H1 (cell line): ENCODE measurements at regions not wholly inside any gene's neighbourhood (a gene's known extent, or its start where the extent isn't known, plus 50 kb on each side); places are given as distances from the start of the nearest gene placed in this dataset.

Experiments
- CTCF ChIA-PET: fragments of 300-600 bp; sonication (Branson Sonifier 250); formaldehyde crosslinking; loops from one replicate; lab custom pipeline; 2021; ENCODE audit not compliant: partially characterized antibody; lab: Charles Lee
- POLR2A ChIA-PET: fragments of 300-600 bp; sonication (Branson Sonifier 250); formaldehyde crosslinking; loops from one replicate; lab custom pipeline; 2021; ENCODE audit warnings: inconsistent platforms; ENCODE audit not compliant: partially characterized antibody; lab: Charles Lee
- DNase-seq, 2 experiments: peaks; one replicate each; pipeline versions ENCODE4 v3.0.0 to v3.0.0-alpha.2; 2010 to 2022; ENCODE audit warnings: low spot score in 2 of 2, low read depth in 1 of 2, mixed read lengths in 1 of 2
- FAIRE-seq: peaks from 2 replicates; lab custom pipeline; 2011; peaks lifted over from hg19 to GRCh38; lab: Jason Lieb, UNC
- H2AFZ ChIP-seq: 2 replicates; pipeline ENCODE4 v1.8.1; 2012; ENCODE audit warnings: low read length, inconsistent platforms
- H2AK5ac ChIP-seq: 2 replicates; pipeline ENCODE4 v1.6.1; 2013; ENCODE audit warnings: low read depth, low read length
- H2BK120ac ChIP-seq: replicated peaks from 2 replicates; pipeline ENCODE3; 2013; ENCODE audit warnings: low read depth, low read length, inconsistent platforms
- H2BK12ac ChIP-seq: 2 replicates; pipeline ENCODE4 v1.6.1; 2013; ENCODE audit warnings: low read depth, low read length
- H2BK15ac ChIP-seq: 2 replicates; pipeline ENCODE4 v1.6.1; 2013; ENCODE audit warnings: low read length
- H2BK20ac ChIP-seq: 2 replicates; pipeline ENCODE4 v1.6.1; 2013; ENCODE audit warnings: low read length
- H2BK5ac ChIP-seq: 2 replicates; pipeline ENCODE4 v1.6.1; 2013; ENCODE audit warnings: low read depth, low read length
- H3K14ac ChIP-seq: 2 replicates; pipeline ENCODE4 v1.6.1; 2013; ENCODE audit warnings: inconsistent platforms; ENCODE audit not compliant: insufficient read length
- H3K18ac ChIP-seq: 2 replicates; pipeline ENCODE4 v1.6.1; 2013; ENCODE audit warnings: low read length; ENCODE audit errors: extremely low read depth
- H3K23ac ChIP-seq: 2 replicates; pipeline ENCODE4 v1.6.1; 2013; ENCODE audit warnings: inconsistent platforms; ENCODE audit not compliant: insufficient read length
- H3K23me2 ChIP-seq: 2 replicates; pipeline ENCODE4 v1.6.1; 2013; ENCODE audit warnings: low read depth, low read length
- H3K27ac ChIP-seq: 2 replicates; pipeline ENCODE4 v1.6.1; 2011; ENCODE audit warnings: low read depth, low read length, inconsistent platforms
- H3K27me3 ChIP-seq, 4 experiments: replicated peaks in 1 of 4; 1 replicate in 1 of 4; 2 replicates in 3 of 4; pipeline versions ENCODE4 v1.6.1 to v1.8.1; 2011 to 2013; ENCODE audit warnings: low read length in 3 of 4, mild to moderate bottlenecking in 3 of 4, inconsistent platforms in 2 of 4, mixed read lengths in 2 of 4, moderate library complexity in 1 of 4; ENCODE audit not compliant: control insufficient read depth in 3 of 4, insufficient read depth in 3 of 4; ENCODE audit errors: extremely low read depth in 1 of 4
- H3K36me3 ChIP-seq, 4 experiments: 2 replicates each; pipeline versions ENCODE4 v1.6.1 to v1.8.1; 2011 to 2013; ENCODE audit warnings: mild to moderate bottlenecking in 4 of 4, low read length in 3 of 4, moderate library complexity in 2 of 4, control low read depth in 1 of 4, inconsistent platforms in 1 of 4; ENCODE audit not compliant: insufficient read depth in 4 of 4, control insufficient read depth in 2 of 4
- H3K4ac ChIP-seq: replicated peaks from 2 replicates; pipeline ENCODE3; 2013; ENCODE audit warnings: low read length, low read depth, mixed read lengths, inconsistent platforms; ENCODE audit not compliant: insufficient read length
- H3K4me1 ChIP-seq, 4 experiments: replicated peaks in 1 of 4; 1 replicate in 1 of 4; 2 replicates in 3 of 4; pipeline versions ENCODE4 v1.6.1 to v1.8.1; 2011 to 2013; ENCODE audit warnings: low read length in 3 of 4, inconsistent platforms in 2 of 4, mixed read lengths in 1 of 4; ENCODE audit not compliant: insufficient read depth in 4 of 4, control insufficient read depth in 3 of 4
- H3K4me2 ChIP-seq, 2 experiments: 2 replicates each; pipeline versions ENCODE4 v1.6.1 to v1.8.1; 2011 to 2013; ENCODE audit warnings: low read depth in 2 of 2, low read length in 2 of 2, control low read depth in 1 of 2, inconsistent platforms in 1 of 2, mild to moderate bottlenecking in 1 of 2; ENCODE audit not compliant: insufficient read depth in 1 of 2
- H3K4me3 ChIP-seq, 4 experiments: fragments of 200-600, 300-600 bp in 1 of 4; sonication (generic), shearing (Covaris generic), sonication (Bioruptor Twin) in 1 of 4; 2 replicates each; pipeline versions ENCODE4 v1.5.1 to v1.8.1; 2011 to 2016; ENCODE audit warnings: low read length in 4 of 4, low read depth in 3 of 4, control low read depth in 2 of 4, inconsistent platforms in 2 of 4, mild to moderate bottlenecking in 2 of 4, mixed read lengths in 1 of 4, moderate library complexity in 1 of 4; ENCODE audit not compliant: insufficient read depth in 2 of 4; ENCODE audit errors: extremely low read depth in 1 of 4
- H3K56ac ChIP-seq: replicated peaks from 2 replicates; pipeline ENCODE3; 2013; ENCODE audit warnings: low read depth, mild to moderate bottlenecking, mixed read lengths, low read length, inconsistent platforms; ENCODE audit not compliant: insufficient read length
- H3K79me1 ChIP-seq: 2 replicates; pipeline ENCODE4 v1.6.1; 2013; ENCODE audit warnings: low read depth, low read length, control low read depth
- H3K79me2 ChIP-seq, 2 experiments: 2 replicates each; pipeline versions ENCODE4 v1.6.1 to v1.8.1; 2012 to 2013; ENCODE audit warnings: low read length in 2 of 2, mild to moderate bottlenecking in 2 of 2, inconsistent platforms in 1 of 2; ENCODE audit not compliant: insufficient read depth in 2 of 2, control insufficient read depth in 1 of 2
- H3K9ac ChIP-seq, 4 experiments: replicated peaks in 1 of 4; 1 replicate in 1 of 4; 2 replicates in 3 of 4; pipeline versions ENCODE4 v1.6.1 to v1.8.1; 2011 to 2013; ENCODE audit warnings: low read depth in 3 of 4, low read length in 3 of 4, control low read depth in 2 of 4, mild to moderate bottlenecking in 2 of 4, moderate library complexity in 2 of 4, inconsistent platforms in 1 of 4; ENCODE audit errors: extremely low read depth in 1 of 4
- H3K9me3 ChIP-seq, 2 experiments: 2 replicates each; pipeline versions ENCODE4 v1.6.1 to v1.8.1; 2012 to 2013; ENCODE audit warnings: mild to moderate bottlenecking in 2 of 2, moderate library complexity in 2 of 2, control low read depth in 1 of 2, inconsistent platforms in 1 of 2, low read depth in 1 of 2, low read length in 1 of 2, mixed read lengths in 1 of 2; ENCODE audit not compliant: insufficient read depth in 2 of 2
- H4K20me1 ChIP-seq, 2 experiments: replicated peaks in 1 of 2; 2 replicates each; pipeline versions ENCODE3 to v1.8.1; 2011 to 2013; ENCODE audit warnings: inconsistent platforms in 2 of 2, low read length in 2 of 2, mild to moderate bottlenecking in 1 of 2; ENCODE audit not compliant: insufficient read depth in 2 of 2, control insufficient read depth in 1 of 2
- H4K5ac ChIP-seq: 2 replicates; pipeline ENCODE4 v1.6.1; 2013; ENCODE audit warnings: low read length, low read depth, mixed read lengths, inconsistent platforms; ENCODE audit not compliant: insufficient read length
- H4K8ac ChIP-seq: 2 replicates; pipeline ENCODE4 v1.8.0; 2013; ENCODE audit warnings: mild to moderate bottlenecking, moderate library complexity, low read length, inconsistent platforms; ENCODE audit not compliant: insufficient read depth; ENCODE audit errors: extremely low read depth
- H4K91ac ChIP-seq: replicated peaks from 2 replicates; pipeline ENCODE3; 2013; ENCODE audit warnings: low read length, mixed read lengths, inconsistent platforms; ENCODE audit not compliant: insufficient read length
- BCL11A ChIP-seq, 2 experiments: IDR thresholded peaks; one replicate each; pipeline ENCODE4 v1.6.1; 2011; ENCODE audit warnings: low read depth in 2 of 2, low read length in 2 of 2, mild to moderate bottlenecking in 2 of 2
- BRCA1 ChIP-seq: IDR thresholded peaks from 2 replicates; pipeline ENCODE4 v1.6.1; 2012; ENCODE audit warnings: low read depth, low read length, improper control_type of control experiment
- CBX8 ChIP-seq: fragments of 300-800, 300-1000 bp; sonication (generic); IDR thresholded peaks from 2 replicates; pipeline ENCODE4 v1.7.1; 2016; ENCODE audit warnings: low read depth, low read length, borderline replicate concordance
- CEBPB ChIP-seq: IDR thresholded peaks from 2 replicates; pipeline ENCODE4 v1.6.1; 2012; ENCODE audit warnings: low read depth, low read length
- EGR1 ChIP-seq: IDR thresholded peaks from 2 replicates; pipeline ENCODE4 v1.6.1; 2011; ENCODE audit warnings: low read depth, low read length, borderline replicate concordance
- GTF2F1 ChIP-seq: IDR thresholded peaks from 2 replicates; pipeline ENCODE4 v1.6.1; 2012; ENCODE audit warnings: low read depth, low read length, improper control_type of control experiment, borderline replicate concordance
- MAFK ChIP-seq: IDR thresholded peaks from 2 replicates; pipeline ENCODE4 v1.6.1; 2012; ENCODE audit warnings: low read depth, mild to moderate bottlenecking, improper control_type of control experiment, low read length
- RAD21 ChIP-seq, 2 experiments: IDR thresholded peaks in 1 of 2; conservative IDR thresholded peaks in 1 of 2; 2 replicates each; pipeline ENCODE4 v1.6.1; 2011; ENCODE audit warnings: low read depth in 2 of 2, low read length in 2 of 2, improper control_type of control experiment in 1 of 2, inconsistent platforms in 1 of 2, mild to moderate bottlenecking in 1 of 2, moderate library complexity in 1 of 2
- SP1 ChIP-seq: IDR thresholded peaks from 2 replicates; pipeline ENCODE4 v1.6.1; 2011; ENCODE audit warnings: low read depth, low read length
- SUZ12 ChIP-seq: fragments of 200-600 bp; sonication (generic); IDR thresholded peaks from 2 replicates; pipeline ENCODE4 v1.6.1; 2012; ENCODE audit warnings: mild to moderate bottlenecking, inconsistent platforms, low read length, moderate library complexity, mixed read lengths
- ZNF274 ChIP-seq: IDR thresholded peaks from 2 replicates; pipeline ENCODE4 v1.7.0; 2012; ENCODE audit warnings: low read length, borderline replicate concordance; ENCODE audit errors: extremely low read depth
- WGBS, 2 experiments: shearing (Covaris generic) in 1 of 2; methylation state at CpG; one replicate each; pipeline versions ENCODE4 v1.1.6 to v1.1.7; 2013 to 2015; ENCODE audit warnings: low lambda C conversion rate in 2 of 2, mixed read lengths in 2 of 2, inconsistent platforms in 1 of 2, low coverage in 1 of 2, missing lambda C conversion rate in 1 of 2; ENCODE audit not compliant: insufficient replicate concordance in 2 of 2, insufficient coverage in 1 of 2, insufficient read length in 1 of 2; ENCODE audit errors: extremely low coverage in 1 of 2, missing lambda C conversion rate in 1 of 2; 5-methylcytosine and 5-hydroxymethylcytosine counted together

DNA sequence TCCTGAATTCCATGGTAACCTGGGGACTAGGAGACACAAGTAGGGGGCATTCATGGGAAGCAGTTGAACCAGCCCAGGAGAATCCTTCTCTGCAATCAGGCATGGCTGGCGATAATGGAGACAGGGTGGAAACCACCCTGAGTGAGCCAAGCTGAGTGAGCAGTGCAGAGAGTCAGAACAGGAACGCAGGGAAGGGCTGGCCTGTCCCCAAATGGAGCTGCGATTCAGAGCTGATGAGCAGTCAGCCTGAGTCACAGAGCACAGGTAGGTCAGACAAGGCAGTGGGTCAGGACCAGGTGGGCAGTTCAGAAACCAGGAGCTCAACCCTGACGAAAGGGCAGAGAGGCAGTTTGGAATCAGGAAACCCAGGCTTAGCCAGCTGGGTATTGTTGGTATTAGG, 129.0 kb downstream of the BTC start:
- Histone ChIP-seq H3K23ac (no peak overlapping the region), H3K14ac (no peak overlapping the region), H3K4me1 (peaks cover 0 to 16% (median 1%) of the 10 kb centered on the region in 4 experiments; a peak in 2 of 7 replicates), H2AFZ (peak overlapping the region; percentile 98), H2BK12ac (peak overlapping the region; percentile 98; the same call in 1 of the 2 replicates), H3K27me3 (no peaks in the 10 kb centered on the region), H2BK15ac (0 out of 2 replicates have a peak overlapping the region, but pooled peaks have one; percentile 40), H3K79me1 (no peaks in the 10 kb centered on the region), H4K5ac (peak overlapping the region; percentile 23), H2BK5ac (peak overlapping the region; percentile 77; the same call in 1 of the 2 replicates), H3K36me3 (no peaks in the 10 kb centered on the region), H3K4me3 (no peak overlapping the region), H4K91ac (peak overlapping the region; percentile 81), H3K56ac (no peak overlapping the region), H2BK120ac (peak overlapping the region; percentile 82), H4K8ac (no peak overlapping the region), H2AK5ac (0 out of 2 replicates have a peak overlapping the region, but pooled peaks have one; percentile 48), H3K18ac (peak overlapping the region; percentile 72), H2BK20ac (peak overlapping the region; percentile 97), H3K4ac (peak overlapping the region; percentile 16), H3K23me2 (no peaks in the 10 kb centered on the region), H3K9me3 (no peaks in the 10 kb centered on the region), H3K27ac (no peak overlapping the region), H3K9ac (no peak overlapping the region), H3K79me2 (no peaks in the 10 kb centered on the region), H4K20me1 (no peaks in the 10 kb centered on the region), H3K4me2 (no peak overlapping the region)
- ChIA-PET CTCF (interaction anchor here (1.0 to 3.9 kb wide), 4 partner anchors 11 to 288 kb away, joined by 4 to 19 read pairs (median 6); no protein-coding TSS in a partner anchor), POLR2A (no interaction called here)
- 93% methylated on average over 4 of the region's 4 CpGs; no CpG with 5 or more reads in 1 of the 2 experiments for WGBS, 2 experiments
- DNase-seq (no peak), FAIRE-seq (no peak)
- TF ChIP-seq GTF2F1 (no peak), EGR1 (no peak), CBX8 (no peak), MAFK (no peak), CEBPB (no peak), SUZ12 (no peak), SP1 (no peak), ZNF274 (no peak), BCL11A (IDR thresholded peaks at IDR 0.05; ENCODE audit: low read depth in 2 of 2, low read length in 2 of 2) (no peak), RAD21 (IDR thresholded peaks at IDR 0.05 in 1 of 2, conservative IDR thresholded peaks at IDR 0.05 in 1 of 2; ENCODE audit: low read depth in 2 of 2, low read length in 2 of 2) (no peak), BRCA1 (no peak)
